A549 (cell line): ENCODE measurements at regions not wholly inside any gene's neighbourhood (a gene's known extent, or its start where the extent isn't known, plus 50 kb on each side); places are given as distances from the start of the nearest gene placed in this dataset.

ENCODE experiments used
- ATAC-seq, 2 experiments: fragments of 200-7000 bp in 1 of 2; fragments of >200 bp in 1 of 2; cut with Nextera tagmentation in 1 of 2; cut with Tn5 transposase in 1 of 2; 3 replicates each; pipeline versions ENCODE4 v1.8.0 to v1.9.1; 2018 to 2020; ENCODE audit warnings: mild to moderate bottlenecking in 1 of 2, moderate library complexity in 1 of 2
- CTCF ChIA-PET: fragments of 300-600 bp; sonication (Branson Sonifier 250); formaldehyde crosslinking; extraction: SDS; loops from one replicate; lab custom pipeline; 2021; ENCODE audit warnings: antibody characterized with exemption, inconsistent platforms; lab: Yijun Ruan, JAX
- POLR2A ChIA-PET: fragments of 350-600 bp; formaldehyde crosslinking; extraction: SDS; loops from one replicate; lab custom pipeline; 2021; ENCODE audit warnings: antibody characterized with exemption, inconsistent platforms; lab: Yijun Ruan, JAX
- DNase-seq, 2 experiments: peaks; one replicate each; pipeline versions ENCODE4 v3.0.0 to v3.0.0-alpha.2; 2011 to 2016; ENCODE audit warnings: low read depth in 1 of 2, low spot score in 1 of 2
- FAIRE-seq: peaks from 2 replicates; lab custom pipeline; 2011; peaks lifted over from hg19 to GRCh38; lab: Jason Lieb, UNC
- H3K27ac ChIP-seq, 2 experiments: fragments of >200 bp; sonication (Bioruptor Twin); formaldehyde crosslinking; 3 replicates each; pipeline ENCODE4 v1.5.1; 2016 to 2017
- H3K4me1 ChIP-seq: fragments of >200 bp; sonication (Bioruptor Twin); formaldehyde crosslinking; 3 replicates; pipeline ENCODE4 v1.6.1; 2016
- H3K4me2 ChIP-seq: fragments of >200 bp; sonication (Bioruptor Twin); formaldehyde crosslinking; 3 replicates; pipeline ENCODE4 v1.6.1; 2016
- H3K4me3 ChIP-seq: fragments of >200 bp; sonication (Bioruptor Twin); formaldehyde crosslinking; 3 replicates; pipeline ENCODE4 v1.5.1; 2016
- H3K9me3 ChIP-seq: fragments of >200 bp; sonication (Bioruptor Twin); formaldehyde crosslinking; 3 replicates; pipeline ENCODE4 v1.6.1; 2016
- CBX8 ChIP-seq: fragments of 200-600 bp; sonication (generic); IDR thresholded peaks from 2 replicates; pipeline ENCODE4 v1.6.1; 2016
- CHD4 ChIP-seq: fragments of 200-600 bp; sonication (generic); IDR thresholded peaks from 2 replicates; pipeline ENCODE4 v1.6.1; 2016; ENCODE audit warnings: antibody characterized with exemption, mild to moderate bottlenecking, borderline replicate concordance
- EP300 ChIP-seq, 2 experiments: fragments of >200 bp; sonication (Bioruptor Twin); formaldehyde crosslinking; IDR thresholded peaks; 2 replicates in 1 of 2; 3 replicates in 1 of 2; pipeline ENCODE4 v1.6.1; 2016 to 2017
- FOXS1 ChIP-seq: fragments of 250-450 bp; sonication (Bioruptor Pico); IDR thresholded peaks from 2 replicates; pipeline ENCODE4 v1.5.0; 2020; ENCODE audit warnings: mild to moderate bottlenecking, moderate library complexity
- GATA3 ChIP-seq: IDR thresholded peaks from 2 replicates; pipeline ENCODE4 v1.6.1; 2012; ENCODE audit warnings: borderline replicate concordance
- HDAC2 ChIP-seq: fragments of 200-600 bp; sonication (generic); IDR thresholded peaks from 2 replicates; pipeline ENCODE4 v1.6.1; 2016
- HMGXB4 ChIP-seq: fragments of 250-450 bp; sonication (Bioruptor Pico); IDR thresholded peaks from 2 replicates; pipeline ENCODE4 v1.5.0; 2021; ENCODE audit warnings: mild to moderate bottlenecking, moderate library complexity, borderline replicate concordance
- HOXA7 ChIP-seq: fragments of 250-450 bp; sonication (Bioruptor Pico); IDR thresholded peaks from 2 replicates; pipeline ENCODE4 v1.5.0; 2020; ENCODE audit warnings: mild to moderate bottlenecking, moderate library complexity
- JUN ChIP-seq, 2 experiments: fragments of >200 bp; sonication (Bioruptor Twin); formaldehyde crosslinking; IDR thresholded peaks; 2 replicates in 1 of 2; 3 replicates in 1 of 2; pipeline ENCODE4 v1.6.1; 2016 to 2017
- JUNB ChIP-seq: fragments of >200 bp; sonication (Bioruptor Twin); formaldehyde crosslinking; IDR thresholded peaks from 2 replicates; pipeline ENCODE4 v1.6.1; 2016
- KDM1A ChIP-seq: fragments of 200-600 bp; sonication (generic); IDR thresholded peaks from 2 replicates; pipeline ENCODE4 v1.6.1; 2016; ENCODE audit warnings: low read depth, mild to moderate bottlenecking
- MYC ChIP-seq: IDR thresholded peaks from 2 replicates; pipeline ENCODE4 v1.6.1; 2012; ENCODE audit warnings: mild to moderate bottlenecking, inconsistent platforms, low read length, improper control_type of control experiment, borderline replicate concordance
- NFE2L2 ChIP-seq: fragments of 150-350 bp; conservative IDR thresholded peaks from 2 replicates; pipeline ENCODE4 v1.6.1; 2014; ENCODE audit warnings: low read length
- NR3C1 ChIP-seq: fragments of >200 bp; sonication (Bioruptor Twin); formaldehyde crosslinking; IDR thresholded peaks from 3 replicates; pipeline ENCODE4 v1.6.1; 2017
- PHF8 ChIP-seq: fragments of 200-600 bp; sonication (generic); IDR thresholded peaks from 2 replicates; pipeline ENCODE4 v1.6.1; 2016; ENCODE audit warnings: low read depth, mild to moderate bottlenecking, antibody characterized with exemption, moderate library complexity, borderline replicate concordance
- RAD21 ChIP-seq, 2 experiments: fragments of >200 bp in 1 of 2; sonication (Bioruptor Twin) in 1 of 2; formaldehyde crosslinking in 1 of 2; IDR thresholded peaks in 1 of 2; conservative IDR thresholded peaks in 1 of 2; 2 replicates in 1 of 2; 3 replicates in 1 of 2; pipeline ENCODE4 v1.6.1; 2012 to 2018; ENCODE audit warnings: inconsistent platforms in 1 of 2
- RARB ChIP-seq: fragments of 250-450 bp; sonication (Bioruptor Pico); IDR thresholded peaks from 2 replicates; pipeline ENCODE4 v1.8.0; 2021; ENCODE audit warnings: mild to moderate bottlenecking, moderate library complexity
- SMC3 ChIP-seq: fragments of >200 bp; sonication (Bioruptor Twin); formaldehyde crosslinking; IDR thresholded peaks from 3 replicates; pipeline ENCODE4 v1.6.1; 2018; ENCODE audit warnings: inconsistent platforms
- SREBF2 ChIP-seq: fragments of 450-650 bp; IDR thresholded peaks from 2 replicates; pipeline ENCODE4 v1.6.1; 2014; ENCODE audit warnings: mild to moderate bottlenecking, moderate library complexity
- TP53 ChIP-seq: fragments of 250-450 bp; sonication (Bioruptor Pico); IDR thresholded peaks from 2 replicates; pipeline ENCODE4 v1.5.0; 2021; ENCODE audit warnings: mild to moderate bottlenecking, moderate library complexity
- ZC3H11A ChIP-seq: fragments of 450-650 bp; IDR thresholded peaks from 2 replicates; pipeline ENCODE4 v1.6.1; 2014; ENCODE audit warnings: antibody characterized with exemption, mild to moderate bottlenecking
- ZNF302 ChIP-seq: fragments of 250-450 bp; sonication (Bioruptor Pico); IDR thresholded peaks from 2 replicates; pipeline ENCODE4 v1.9.0; 2021; ENCODE audit warnings: inconsistent platforms, mild to moderate bottlenecking, moderate library complexity
- WGBS: methylation state at CpG from one replicate; pipeline ENCODE4 v1.1.6; 2017; ENCODE audit errors: missing lambda C conversion rate; 5-methylcytosine and 5-hydroxymethylcytosine counted together
- TF ChIP-seq, protein P1 (sequence below): fragments of >200 bp; sonication (Bioruptor Twin); formaldehyde crosslinking; IDR thresholded peaks from 3 replicates; pipeline ENCODE4 v1.6.1; 2016
- TF ChIP-seq, protein P2 (sequence below): IDR thresholded peaks from 2 replicates; pipeline ENCODE4 v1.6.1; 2012
- TF ChIP-seq, protein P3 (sequence below): fragments of >200 bp; sonication (Bioruptor Twin); formaldehyde crosslinking; IDR thresholded peaks from 2 replicates; pipeline ENCODE4 v1.6.1; 2016
- TF ChIP-seq, protein P4 (sequence below): fragments of >200 bp; sonication (Bioruptor Twin); formaldehyde crosslinking; IDR thresholded peaks from 3 replicates; pipeline ENCODE4 v1.5.1; 2016

GRCh38 chr5:124639095-124639665, 107.3 kb downstream of the ZNF608 start:
- FAIRE-seq (no peak), ATAC-seq (no peak)
- POLR2A ChIA-PET: no interaction called here

DNA sequence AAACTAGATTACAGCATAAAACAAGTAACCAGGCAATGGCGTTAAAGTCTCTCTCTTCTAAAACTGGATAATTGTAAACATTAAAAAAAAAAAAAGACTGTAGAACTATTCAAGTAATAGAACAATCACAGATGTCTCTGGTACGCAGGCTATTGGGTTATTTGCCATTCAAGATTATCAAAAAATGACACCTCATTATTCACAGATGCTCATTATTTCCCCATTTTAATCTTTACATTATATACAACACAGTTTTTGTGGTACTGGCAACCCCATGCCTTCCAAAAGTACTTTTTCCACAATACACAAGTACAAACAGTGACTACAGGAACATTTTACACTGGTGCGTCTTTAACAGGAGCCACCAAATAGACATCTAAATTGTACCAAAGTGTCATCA, 109.4 kb downstream of the ZNF608 start:
- ATAC-seq (no peak), FAIRE-seq (no peak), DNase-seq (no peak)
- WGBS: 88% methylated on average over 3 of the region's 3 CpGs
- peaks cover 32% of the 10 kb centered on the region for H3K4me1 ChIP-seq
- no peak overlapping the region for H3K4me3 ChIP-seq
- no peaks in the 10 kb centered on the region for H3K9me3 ChIP-seq
- POLR2A ChIA-PET: no interaction called here
- no peak overlapping the region for H3K4me2 ChIP-seq
- H3K27ac ChIP-seq: no peak overlapping the region
- CTCF ChIA-PET: no interaction called here
- TF ChIP-seq, protein P1, sequence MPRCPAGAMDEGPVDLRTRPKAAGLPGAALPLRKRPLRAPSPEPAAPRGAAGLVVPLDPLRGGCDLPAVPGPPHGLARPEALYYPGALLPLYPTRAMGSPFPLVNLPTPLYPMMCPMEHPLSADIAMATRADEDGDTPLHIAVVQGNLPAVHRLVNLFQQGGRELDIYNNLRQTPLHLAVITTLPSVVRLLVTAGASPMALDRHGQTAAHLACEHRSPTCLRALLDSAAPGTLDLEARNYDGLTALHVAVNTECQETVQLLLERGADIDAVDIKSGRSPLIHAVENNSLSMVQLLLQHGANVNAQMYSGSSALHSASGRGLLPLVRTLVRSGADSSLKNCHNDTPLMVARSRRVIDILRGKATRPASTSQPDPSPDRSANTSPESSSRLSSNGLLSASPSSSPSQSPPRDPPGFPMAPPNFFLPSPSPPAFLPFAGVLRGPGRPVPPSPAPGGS: no peak
- TF ChIP-seq TP53 (no peak), HOXA7 (no peak), KDM1A (no peak), PHF8 (no peak), ZC3H11A (no peak), NFE2L2 (no peak), JUNB (no peak), JUN (IDR thresholded peaks at IDR 0.05) (no peak), NR3C1 (no peak), HMGXB4 (CRISPR knock-in tag) (no peak), MYC (no peak), FOXS1 (CRISPR knock-in tag) (no peak)
- TF ChIP-seq, protein P2, sequence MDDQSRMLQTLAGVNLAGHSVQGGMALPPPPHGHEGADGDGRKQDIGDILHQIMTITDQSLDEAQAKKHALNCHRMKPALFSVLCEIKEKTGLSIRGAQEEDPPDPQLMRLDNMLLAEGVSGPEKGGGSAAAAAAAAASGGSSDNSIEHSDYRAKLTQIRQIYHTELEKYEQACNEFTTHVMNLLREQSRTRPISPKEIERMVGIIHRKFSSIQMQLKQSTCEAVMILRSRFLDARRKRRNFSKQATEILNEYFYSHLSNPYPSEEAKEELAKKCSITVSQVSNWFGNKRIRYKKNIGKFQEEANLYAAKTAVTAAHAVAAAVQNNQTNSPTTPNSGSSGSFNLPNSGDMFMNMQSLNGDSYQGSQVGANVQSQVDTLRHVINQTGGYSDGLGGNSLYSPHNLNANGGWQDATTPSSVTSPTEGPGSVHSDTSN: no peak
- TF ChIP-seq, protein P3, sequence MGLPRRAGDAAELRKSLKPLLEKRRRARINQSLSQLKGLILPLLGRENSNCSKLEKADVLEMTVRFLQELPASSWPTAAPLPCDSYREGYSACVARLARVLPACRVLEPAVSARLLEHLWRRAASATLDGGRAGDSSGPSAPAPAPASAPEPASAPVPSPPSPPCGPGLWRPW: no peak

More at GRCh38 chr5:124639095-124639665, 107.3 kb downstream of the ZNF608 start:
- Histone ChIP-seq H3K4me3 (no peak overlapping the region), H3K4me1 (peaks cover 27% of the 10 kb centered on the region), H3K27ac (0 out of 6 replicates have a peak overlapping the region, but pooled peaks of 1 of the 2 experiments have one; percentile 20), H3K4me2 (no peak overlapping the region), H3K9me3 (no peaks in the 10 kb centered on the region)
- 83% methylated on average over 4 of the region's 4 CpGs for WGBS
- DNase-seq: no peak
- TF ChIP-seq GATA3 (peak; percentile 29; the same call in 1 of the 2 replicates), JUN (IDR thresholded peaks at IDR 0.05) (no peak)
- CTCF ChIA-PET: no interaction called here

DNA sequence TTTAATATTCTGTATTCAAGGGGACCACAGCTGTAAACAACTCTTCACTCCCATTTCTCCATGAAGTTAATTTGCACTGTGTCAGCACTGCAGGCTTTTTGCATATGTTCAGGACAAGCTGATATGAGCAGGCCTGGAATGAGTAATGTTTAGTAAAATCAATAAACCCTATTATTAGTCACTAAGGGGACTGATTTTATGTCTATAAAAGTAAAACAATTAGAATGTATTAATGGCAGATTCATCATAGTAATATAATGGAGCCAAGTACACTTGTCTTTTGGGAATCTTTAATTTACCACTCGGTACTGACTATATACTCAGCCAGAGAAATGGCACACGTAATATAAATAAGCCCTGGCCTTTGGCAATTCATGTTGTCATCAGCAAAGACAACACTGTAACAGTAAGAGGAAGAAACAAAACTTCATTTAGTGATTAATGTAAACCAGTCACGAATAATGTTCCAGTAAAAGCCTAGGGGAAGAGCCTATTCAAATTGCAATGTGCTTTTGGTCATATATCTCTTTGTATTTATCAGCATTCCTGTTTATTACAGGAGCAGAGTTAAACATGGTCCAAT, 111.6 kb downstream of the ZNF608 start:
- DNase-seq: no peak
- ChIA-PET CTCF (no interaction called here), POLR2A (no interaction called here)
- no peak overlapping the region for H3K4me3 ChIP-seq
- peak overlapping the region; percentile 50; the same call in 2 of the 3 replicates for H3K4me2 ChIP-seq
- no peaks in the 10 kb centered on the region for H3K9me3 ChIP-seq
- no peak for FAIRE-seq
- H3K4me1 ChIP-seq: peaks cover 28% of the 10 kb centered on the region
- no peak for ATAC-seq
- WGBS: 76% methylated on average over 3 of the region's 3 CpGs
- no peak overlapping the region for H3K27ac ChIP-seq
- TF ChIP-seq ZNF302 (CRISPR knock-in tag) (no peak), SMC3 (no peak), SREBF2 (no peak), CBX8 (no peak), EP300 (IDR thresholded peaks at IDR 0.05) (no peak), RAD21 (conservative IDR thresholded peaks at IDR 0.05 in 1 of 2, IDR thresholded peaks at IDR 0.05 in 1 of 2) (no peak), CHD4 (no peak), MYC (no peak), NFE2L2 (no peak), NR3C1 (no peak), RARB (CRISPR knock-in tag) (no peak), HDAC2 (no peak), ZC3H11A (no peak), HOXA7 (no peak)
- TF ChIP-seq, protein P2: no peak
- TF ChIP-seq, protein P4, sequence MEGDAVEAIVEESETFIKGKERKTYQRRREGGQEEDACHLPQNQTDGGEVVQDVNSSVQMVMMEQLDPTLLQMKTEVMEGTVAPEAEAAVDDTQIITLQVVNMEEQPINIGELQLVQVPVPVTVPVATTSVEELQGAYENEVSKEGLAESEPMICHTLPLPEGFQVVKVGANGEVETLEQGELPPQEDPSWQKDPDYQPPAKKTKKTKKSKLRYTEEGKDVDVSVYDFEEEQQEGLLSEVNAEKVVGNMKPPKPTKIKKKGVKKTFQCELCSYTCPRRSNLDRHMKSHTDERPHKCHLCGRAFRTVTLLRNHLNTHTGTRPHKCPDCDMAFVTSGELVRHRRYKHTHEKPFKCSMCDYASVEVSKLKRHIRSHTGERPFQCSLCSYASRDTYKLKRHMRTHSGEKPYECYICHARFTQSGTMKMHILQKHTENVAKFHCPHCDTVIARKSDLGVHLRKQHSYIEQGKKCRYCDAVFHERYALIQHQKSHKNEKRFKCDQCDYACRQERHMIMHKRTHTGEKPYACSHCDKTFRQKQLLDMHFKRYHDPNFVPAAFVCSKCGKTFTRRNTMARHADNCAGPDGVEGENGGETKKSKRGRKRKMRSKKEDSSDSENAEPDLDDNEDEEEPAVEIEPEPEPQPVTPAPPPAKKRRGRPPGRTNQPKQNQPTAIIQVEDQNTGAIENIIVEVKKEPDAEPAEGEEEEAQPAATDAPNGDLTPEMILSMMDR: no peak
